A673 (cell line): ENCODE measurements at regions not wholly inside any gene's neighbourhood (a gene's known extent, or its start where the extent isn't known, plus 50 kb on each side); places are given as distances from the start of the nearest gene placed in this dataset.

Source experiments
- BruUV-seq: library from RNA; stranded (reverse); fragments of 400-500 nt; replicated peaks from 2 replicates; lab custom pipeline; 2021; lab: Mats Ljungman, UMichigan
- CTCF ChIA-PET: fragments of 300-600 bp; sonication (Branson Sonifier 250); formaldehyde crosslinking; loops from one replicate; lab custom pipeline; 2022; ENCODE audit warnings: antibody characterized with exemption; lab: Charles Lee
- POLR2A ChIA-PET: fragments of 300-600 bp; sonication (Branson Sonifier 250); formaldehyde crosslinking; loops from one replicate; lab custom pipeline; 2022; ENCODE audit warnings: antibody characterized with exemption; ENCODE audit not compliant: low non-redundant PET; lab: Charles Lee
- DNase-seq: peaks from one replicate; pipeline ENCODE4 v3.0.0-alpha.2; 2015; ENCODE audit warnings: low spot score
- H3K27ac ChIP-seq: fragments of 200-600 bp; sonication (generic); 2 replicates; pipeline ENCODE4 v1.5.1; 2016; ENCODE audit warnings: mixed run types, low read depth, mild to moderate bottlenecking, mixed read lengths, antibody characterized with exemption, low read length; ENCODE audit not compliant: poor library complexity, severe bottlenecking
- H3K27me3 ChIP-seq: fragments of 200-600 bp; sonication (generic); replicated peaks from 2 replicates; pipeline ENCODE4 v1.6.1; 2017; ENCODE audit warnings: mixed run types, low read depth, mild to moderate bottlenecking, mixed read lengths, antibody characterized with exemption, low read length; ENCODE audit not compliant: insufficient read depth, poor library complexity
- H3K36me3 ChIP-seq: fragments of 200-600 bp; sonication (generic); 2 replicates; pipeline ENCODE4 v1.6.1; 2016; ENCODE audit warnings: mixed run types, mild to moderate bottlenecking, mixed read lengths, antibody characterized with exemption, low read length; ENCODE audit not compliant: insufficient read depth, poor library complexity, severe bottlenecking
- H3K4me1 ChIP-seq: fragments of 200-600 bp; sonication (generic); 2 replicates; pipeline ENCODE4 v1.6.1; 2017; ENCODE audit warnings: mixed run types, mild to moderate bottlenecking, mixed read lengths, antibody characterized with exemption, low read length; ENCODE audit not compliant: insufficient read depth, poor library complexity, severe bottlenecking
- H3K4me3 ChIP-seq: fragments of 200-600 bp; sonication (generic); 2 replicates; pipeline ENCODE4 v1.5.1; 2016; ENCODE audit warnings: low read depth, mixed run types, mild to moderate bottlenecking, mixed read lengths, low read length; ENCODE audit not compliant: poor library complexity, severe bottlenecking
- H3K9me3 ChIP-seq: fragments of 200-600 bp; sonication (generic); 2 replicates; pipeline ENCODE4 v1.6.1; 2016; ENCODE audit warnings: mixed run types, low read depth, mild to moderate bottlenecking, mixed read lengths, antibody characterized with exemption, low read length; ENCODE audit not compliant: poor library complexity, severe bottlenecking
- EZH2 ChIP-seq: fragments of 200-600 bp; sonication (generic); IDR thresholded peaks from 2 replicates; pipeline ENCODE4 v1.6.1; 2017; ENCODE audit warnings: borderline replicate concordance, low read depth, mild to moderate bottlenecking, mixed read lengths, antibody characterized with exemption, low read length; ENCODE audit not compliant: poor library complexity, severe bottlenecking
- intact Hi-C: fragments of 100-400 bp; cut with micrococcal nuclease; formaldehyde crosslinking; loops from one replicate; pipeline ENCODE4 v1.10.0; 2022; ENCODE audit not compliant: unreplicated experiment
- TF ChIP-seq, protein P1 (sequence below): fragments of 300-800, 200-600 bp; sonication (generic); conservative IDR thresholded peaks from 2 replicates; pipeline ENCODE4 v1.5.1; 2017; ENCODE audit warnings: low read depth, mild to moderate bottlenecking, antibody characterized with exemption, low read length, moderate library complexity, mixed read lengths

GRCh38 chr9:89260525-89260924, 50.5 kb upstream of the CKS2 start:
- no peak for DNase-seq
- TF ChIP-seq EZH2: no peak
- TF ChIP-seq, protein P1, sequence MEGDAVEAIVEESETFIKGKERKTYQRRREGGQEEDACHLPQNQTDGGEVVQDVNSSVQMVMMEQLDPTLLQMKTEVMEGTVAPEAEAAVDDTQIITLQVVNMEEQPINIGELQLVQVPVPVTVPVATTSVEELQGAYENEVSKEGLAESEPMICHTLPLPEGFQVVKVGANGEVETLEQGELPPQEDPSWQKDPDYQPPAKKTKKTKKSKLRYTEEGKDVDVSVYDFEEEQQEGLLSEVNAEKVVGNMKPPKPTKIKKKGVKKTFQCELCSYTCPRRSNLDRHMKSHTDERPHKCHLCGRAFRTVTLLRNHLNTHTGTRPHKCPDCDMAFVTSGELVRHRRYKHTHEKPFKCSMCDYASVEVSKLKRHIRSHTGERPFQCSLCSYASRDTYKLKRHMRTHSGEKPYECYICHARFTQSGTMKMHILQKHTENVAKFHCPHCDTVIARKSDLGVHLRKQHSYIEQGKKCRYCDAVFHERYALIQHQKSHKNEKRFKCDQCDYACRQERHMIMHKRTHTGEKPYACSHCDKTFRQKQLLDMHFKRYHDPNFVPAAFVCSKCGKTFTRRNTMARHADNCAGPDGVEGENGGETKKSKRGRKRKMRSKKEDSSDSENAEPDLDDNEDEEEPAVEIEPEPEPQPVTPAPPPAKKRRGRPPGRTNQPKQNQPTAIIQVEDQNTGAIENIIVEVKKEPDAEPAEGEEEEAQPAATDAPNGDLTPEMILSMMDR: no peak
- POLR2A ChIA-PET: no interaction called here
- H3K27ac ChIP-seq: no peak overlapping the region
- no peaks in the 10 kb centered on the region for H3K36me3 ChIP-seq
- no peaks in the 10 kb centered on the region for H3K27me3 ChIP-seq
- H3K9me3 ChIP-seq: no peaks in the 10 kb centered on the region
- H3K4me3 ChIP-seq: no peak overlapping the region
- H3K4me1 ChIP-seq: no peaks in the 10 kb centered on the region
- BruUV-seq: no TSS peak
- intact Hi-C loops: no loop called here
- CTCF ChIA-PET: no interaction called here
